Upper lobe of left lung (tissue), 4 donors: ENCODE measurements at regions not wholly inside any gene's neighbourhood (a gene's known extent, or its start where the extent isn't known, plus 50 kb on each side); places are given as distances from the start of the nearest gene placed in this dataset.
"Not testable (repeated sequence)": the region's sequence is repeated elsewhere in the genome, so short reads cannot be mapped to it uniquely, and the experiment has no call there.

Experiments
- POLR2A ChIP-seq, 4 donors: fragments of 450-650 bp; IDR thresholded peaks; one replicate each; pipeline ENCODE4 v1.5.1; 2016 to 2017; ENCODE audit warnings: antibody characterized with exemption in 4 of 4, mild to moderate bottlenecking in 2 of 4
- TF ChIP-seq, protein P1 (sequence below), 6 experiments: fragments of 450-650 bp in 4 of 6; fragments of 200-600 bp in 2 of 6; sonication (generic) in 2 of 6; IDR thresholded peaks; one replicate each; pipeline ENCODE4 v1.5.1; 2016 to 2019; ENCODE audit warnings: antibody characterized with exemption in 6 of 6

GRCh38 chr10:120059790-120060189, 167.3 kb downstream of the SEC23IP start:
- TF ChIP-seq, protein P1, sequence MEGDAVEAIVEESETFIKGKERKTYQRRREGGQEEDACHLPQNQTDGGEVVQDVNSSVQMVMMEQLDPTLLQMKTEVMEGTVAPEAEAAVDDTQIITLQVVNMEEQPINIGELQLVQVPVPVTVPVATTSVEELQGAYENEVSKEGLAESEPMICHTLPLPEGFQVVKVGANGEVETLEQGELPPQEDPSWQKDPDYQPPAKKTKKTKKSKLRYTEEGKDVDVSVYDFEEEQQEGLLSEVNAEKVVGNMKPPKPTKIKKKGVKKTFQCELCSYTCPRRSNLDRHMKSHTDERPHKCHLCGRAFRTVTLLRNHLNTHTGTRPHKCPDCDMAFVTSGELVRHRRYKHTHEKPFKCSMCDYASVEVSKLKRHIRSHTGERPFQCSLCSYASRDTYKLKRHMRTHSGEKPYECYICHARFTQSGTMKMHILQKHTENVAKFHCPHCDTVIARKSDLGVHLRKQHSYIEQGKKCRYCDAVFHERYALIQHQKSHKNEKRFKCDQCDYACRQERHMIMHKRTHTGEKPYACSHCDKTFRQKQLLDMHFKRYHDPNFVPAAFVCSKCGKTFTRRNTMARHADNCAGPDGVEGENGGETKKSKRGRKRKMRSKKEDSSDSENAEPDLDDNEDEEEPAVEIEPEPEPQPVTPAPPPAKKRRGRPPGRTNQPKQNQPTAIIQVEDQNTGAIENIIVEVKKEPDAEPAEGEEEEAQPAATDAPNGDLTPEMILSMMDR (IDR thresholded peaks at IDR 0.05), result not testable (repeated sequence)
- not testable (repeated sequence) for TF ChIP-seq POLR2A (IDR thresholded peaks at IDR 0.05)
